GM23338 (cell line): ENCODE measurements at regions not wholly inside any gene's neighbourhood (a gene's known extent, or its start where the extent isn't known, plus 50 kb on each side); places are given as distances from the start of the nearest gene placed in this dataset.

Experiments used
- ATAC-seq: fragments of 200-7000 bp; cut with Tn5 transposase; 3 replicates; pipeline ENCODE4 v1.9.1; 2020
- DNase-seq: peaks from one replicate; pipeline ENCODE4 v3.0.0-alpha.2; 2015; ENCODE audit warnings: low spot score
- H2AFZ ChIP-seq: fragments of 200-600 bp; sonication (generic); 2 replicates; pipeline ENCODE4 v1.8.0; 2016; ENCODE audit warnings: antibody characterized with exemption, mild to moderate bottlenecking, moderate library complexity
- H3F3A ChIP-seq: fragments of 200-600 bp; sonication (generic); replicated peaks from 2 replicates; pipeline ENCODE4 v1.8.0; 2017; ENCODE audit warnings: antibody characterized with exemption, mixed run types, low read depth
- H3K27ac ChIP-seq: fragments of 200-600 bp; sonication (generic); 2 replicates; pipeline ENCODE4 v1.6.1; 2016; ENCODE audit warnings: low read depth
- H3K27me3 ChIP-seq: fragments of 200-600 bp; sonication (generic); 2 replicates; pipeline ENCODE4 v1.8.0; 2016; ENCODE audit warnings: mild to moderate bottlenecking, mixed run types, moderate library complexity; ENCODE audit not compliant: insufficient read depth
- H3K36me3 ChIP-seq: fragments of 200-600 bp; sonication (generic); 2 replicates; pipeline ENCODE4 v1.8.0; 2016; ENCODE audit warnings: mild to moderate bottlenecking; ENCODE audit not compliant: insufficient read depth
- H3K4me1 ChIP-seq: fragments of 200-600 bp; sonication (generic); 2 replicates; pipeline ENCODE4 v1.8.0; 2016; ENCODE audit warnings: mild to moderate bottlenecking, moderate library complexity; ENCODE audit not compliant: insufficient read depth
- H3K4me2 ChIP-seq: fragments of 200-600 bp; sonication (generic); 2 replicates; pipeline ENCODE4 v1.7.1; 2017; ENCODE audit warnings: mixed run types
- H3K4me3 ChIP-seq: fragments of 200-600 bp; sonication (generic); 2 replicates; pipeline ENCODE4 v1.6.1; 2016; ENCODE audit warnings: mixed run types
- H3K79me2 ChIP-seq: fragments of 200-600 bp; sonication (generic); replicated peaks from 2 replicates; pipeline ENCODE4 v1.8.0; 2017; ENCODE audit warnings: mild to moderate bottlenecking; ENCODE audit not compliant: insufficient read depth
- H3K9me2 ChIP-seq: fragments of 200-600 bp; sonication (generic); 2 replicates; pipeline ENCODE4 v1.8.0; 2017; ENCODE audit not compliant: insufficient read depth
- H4K20me1 ChIP-seq: fragments of 200-600 bp; sonication (generic); replicated peaks from 2 replicates; pipeline ENCODE4 v1.8.0; 2017; ENCODE audit warnings: mild to moderate bottlenecking; ENCODE audit not compliant: insufficient read depth
- H3K27ac Mint-ChIP-seq: 2 replicates; pipeline ENCODE4 v1.8.0; 2020; ENCODE audit warnings: inconsistent platforms, mild to moderate bottlenecking, moderate library complexity, mixed read lengths
- H3K27me3 Mint-ChIP-seq: 3 replicates; pipeline ENCODE4 v1.8.0; 2022; ENCODE audit warnings: low read depth, mild to moderate bottlenecking, moderate library complexity, mixed read lengths, inconsistent platforms; ENCODE audit not compliant: insufficient read depth, poor library complexity
- H3K36me3 Mint-ChIP-seq: 3 replicates; pipeline ENCODE4 v1.8.0; 2021; ENCODE audit warnings: low read depth, mild to moderate bottlenecking, inconsistent platforms, moderate library complexity, mixed read lengths
- H3K4me1 Mint-ChIP-seq: 3 replicates; pipeline ENCODE4 v1.8.0; 2020; ENCODE audit warnings: mild to moderate bottlenecking, inconsistent platforms, mixed read lengths
- H3K4me3 Mint-ChIP-seq: 3 replicates; pipeline ENCODE4 v1.8.0; 2021; ENCODE audit warnings: moderate library complexity, mild to moderate bottlenecking, inconsistent platforms, mixed read lengths
- H3K9me3 Mint-ChIP-seq: 3 replicates; pipeline ENCODE4 v1.8.0; 2020; ENCODE audit warnings: moderate library complexity, mild to moderate bottlenecking, inconsistent platforms, mixed read lengths
- ETS1 ChIP-seq: IDR thresholded peaks from 2 replicates; pipeline ENCODE4 v1.6.1; 2016; ENCODE audit warnings: antibody characterized with exemption
- EZH2 ChIP-seq: fragments of 200-600 bp; sonication (generic); IDR thresholded peaks from one replicate; pipeline ENCODE4 v1.8.0; 2017; ENCODE audit warnings: antibody characterized with exemption, mild to moderate bottlenecking, low read depth; ENCODE audit not compliant: unreplicated experiment
- JUNB ChIP-seq: IDR thresholded peaks from one replicate; pipeline ENCODE4 v1.6.1; 2016; ENCODE audit warnings: antibody characterized with exemption; ENCODE audit not compliant: unreplicated experiment
- NANOG ChIP-seq: IDR thresholded peaks from 2 replicates; pipeline ENCODE4 v1.6.1; 2016; ENCODE audit warnings: antibody characterized with exemption, borderline replicate concordance
- ZNF114 ChIP-seq: fragments of 250-450 bp; sonication (Bioruptor Pico); IDR thresholded peaks from 2 replicates; pipeline ENCODE4 v1.5.0; 2020; ENCODE audit warnings: mild to moderate bottlenecking, moderate library complexity
- ZNF462 ChIP-seq: fragments of 250-450 bp; sonication (Bioruptor Pico); IDR thresholded peaks from 2 replicates; pipeline ENCODE4 v1.5.0; 2020; ENCODE audit warnings: mild to moderate bottlenecking, moderate library complexity

- DNase-seq (no peak), ATAC-seq (no peak)
- no peak for TF ChIP-seq ZNF462
- Histone ChIP-seq H3K4me3 (no peak overlapping the region), H3K27ac (no peak overlapping the region), H3K36me3 (no peaks in the 10 kb centered on the region), H3K9me2 (no peaks in the 10 kb centered on the region), H3K79me2 (no peaks in the 10 kb centered on the region), H2AFZ (no peak overlapping the region), H3K27me3 (no peaks in the 10 kb centered on the region), H3F3A (no peaks in the 10 kb centered on the region), H4K20me1 (no peaks in the 10 kb centered on the region), H3K4me1 (no peaks in the 10 kb centered on the region), H3K4me2 (no peak overlapping the region)
- Mint-ChIP-seq H3K27me3 (no peaks in the 10 kb centered on the region), H3K4me1 (no peaks in the 10 kb centered on the region), H3K36me3 (peaks cover 16% of the 10 kb centered on the region), H3K9me3 (peaks cover 26% of the 10 kb centered on the region), H3K27ac (no peak overlapping the region), H3K4me3 (no peak overlapping the region)
Measured at GRCh38 chr10:36067748-36068147, 425.7 kb upstream of the FZD8 start.

DNA sequence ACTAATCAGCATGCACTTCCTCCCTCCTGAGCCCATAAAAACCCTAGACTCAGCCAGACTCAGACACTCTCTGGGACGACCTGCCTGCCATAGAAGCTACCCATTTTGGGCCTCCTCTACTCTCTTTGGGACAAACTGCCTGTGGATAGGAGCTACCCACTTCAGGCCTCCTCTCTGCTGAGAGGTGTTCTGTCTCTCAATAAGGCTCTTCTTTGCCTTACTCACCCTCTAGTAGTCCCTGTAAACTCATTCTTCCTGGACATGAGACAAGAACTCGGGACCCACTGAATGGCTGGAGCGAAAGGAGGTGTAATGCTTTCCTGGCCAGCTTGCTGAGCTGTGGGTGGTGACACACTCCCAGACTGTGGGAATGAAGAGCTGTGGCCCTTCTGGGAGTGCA lies 424.8 kb upstream of the FZD8 start:
- no peak overlapping the region for H3K27ac ChIP-seq
- H3K36me3 Mint-ChIP-seq: peaks cover 16% of the 10 kb centered on the region
- H3K4me2 ChIP-seq: no peak overlapping the region
- H3K4me1 ChIP-seq: no peaks in the 10 kb centered on the region
- H3K4me3 Mint-ChIP-seq: no peak overlapping the region
- ATAC-seq: no peak
- no peaks in the 10 kb centered on the region for H3K4me1 Mint-ChIP-seq
- no peaks in the 10 kb centered on the region for H3K27me3 Mint-ChIP-seq
- peaks cover 26% of the 10 kb centered on the region for H3K9me3 Mint-ChIP-seq
- no peaks in the 10 kb centered on the region for H3K27me3 ChIP-seq
- H3K27ac Mint-ChIP-seq: no peak overlapping the region
- H4K20me1 ChIP-seq: no peaks in the 10 kb centered on the region
- H3K36me3 ChIP-seq: no peaks in the 10 kb centered on the region
- H3K79me2 ChIP-seq: no peaks in the 10 kb centered on the region
- H3K9me2 ChIP-seq: no peaks in the 10 kb centered on the region
- no peak overlapping the region for H2AFZ ChIP-seq
- no peaks in the 10 kb centered on the region for H3F3A ChIP-seq
- DNase-seq: no peak
- H3K4me3 ChIP-seq: no peak overlapping the region
- TF ChIP-seq ZNF114 (CRISPR knock-in tag): no peak
- TF ChIP-seq ETS1: no peak
- no peak for TF ChIP-seq NANOG
- no peak for TF ChIP-seq ZNF462
- no peak for TF ChIP-seq EZH2
- TF ChIP-seq JUNB: no peak
